Type B pancreatic cell (in vitro differentiated cells): ENCODE measurements at regions not wholly inside any gene's neighbourhood (a gene's known extent, or its start where the extent isn't known, plus 50 kb on each side); places are given as distances from the start of the nearest gene placed in this dataset.

Source experiments
- DNase-seq: peaks from one replicate; pipeline ENCODE4 v3.0.0; 2021; ENCODE audit warnings: mixed read lengths; ENCODE audit not compliant: unreplicated experiment; ENCODE audit errors: extremely low spot score
- H3K27ac Mint-ChIP-seq: 2 replicates; pipeline ENCODE4 v1.8.0; 2021; ENCODE audit warnings: mild to moderate bottlenecking, mixed read lengths
- H3K27me3 Mint-ChIP-seq: 2 replicates; pipeline ENCODE4 v1.8.0; 2021; ENCODE audit warnings: mixed read lengths
- H3K36me3 Mint-ChIP-seq: 2 replicates; pipeline ENCODE4 v1.8.0; 2021; ENCODE audit warnings: mixed read lengths
- H3K4me1 Mint-ChIP-seq: one replicate; pipeline ENCODE4 v1.8.0; 2021; ENCODE audit warnings: mixed read lengths; ENCODE audit not compliant: unreplicated experiment
- H3K4me3 Mint-ChIP-seq: 2 replicates; pipeline ENCODE4 v1.8.0; 2021; ENCODE audit warnings: mild to moderate bottlenecking, mixed read lengths
- H3K9me3 Mint-ChIP-seq: 2 replicates; pipeline ENCODE4 v1.8.0; 2021; ENCODE audit warnings: mixed read lengths
- CTCF ChIP-seq: fragments of 200-600 bp; sonication (generic); conservative IDR thresholded peaks from 2 replicates; pipeline ENCODE4 v1.5.0; 2021; ENCODE audit warnings: antibody characterized with exemption, mild to moderate bottlenecking

DNA sequence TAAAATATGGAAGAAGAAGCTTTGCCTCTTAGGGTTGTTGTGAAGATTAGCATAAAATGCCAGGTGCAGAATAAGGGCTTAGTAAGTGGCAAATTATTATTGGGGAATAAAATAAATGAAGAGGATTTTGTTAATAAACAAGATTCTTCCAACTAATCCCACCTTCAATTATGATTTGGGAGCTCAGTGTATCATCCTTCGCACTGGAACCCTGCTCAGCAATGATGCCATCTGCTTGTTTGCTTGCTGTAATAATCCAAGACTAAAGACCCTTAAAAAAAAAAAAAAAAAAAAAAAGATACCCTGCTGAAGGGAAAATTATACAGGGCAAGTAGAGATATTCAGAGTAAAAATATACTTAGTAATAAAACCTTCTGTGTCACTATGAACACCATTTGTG lies 62.0 kb upstream of the RREB1 start:
- Mint-ChIP-seq H3K27me3 (peaks cover 11% of the 10 kb centered on the region), H3K36me3 (no peaks in the 10 kb centered on the region), H3K9me3 (no peaks in the 10 kb centered on the region), H3K4me3 (no peak overlapping the region), H3K27ac (peak overlapping the region; percentile 11), H3K4me1 (peaks cover 29% of the 10 kb centered on the region)
- DNase-seq: no peak
- TF ChIP-seq CTCF: no peak

DNA sequence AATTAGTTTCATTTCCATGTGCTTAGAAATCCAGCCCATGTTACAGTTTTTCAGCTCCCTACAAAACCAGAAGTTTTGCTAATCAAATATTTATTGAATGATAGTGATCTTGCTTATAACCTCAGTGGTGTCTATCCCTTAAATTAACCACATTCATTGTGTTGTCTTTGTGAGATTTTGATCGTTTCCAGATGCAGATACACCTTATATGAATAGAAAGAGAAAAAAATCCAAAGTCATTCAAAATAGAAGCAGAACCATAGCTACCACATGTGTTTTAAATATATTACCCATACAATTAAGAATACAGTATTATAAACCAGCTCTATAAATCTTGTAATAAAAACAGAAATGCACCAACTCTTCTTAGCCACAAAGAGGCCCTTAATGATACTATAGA lies 60.6 kb upstream of the RREB1 start:
- Mint-ChIP-seq H3K4me1 (peaks cover 17% of the 10 kb centered on the region), H3K4me3 (no peak overlapping the region), H3K27ac (no peak overlapping the region), H3K36me3 (no peaks in the 10 kb centered on the region), H3K9me3 (no peaks in the 10 kb centered on the region), H3K27me3 (peaks cover 11% of the 10 kb centered on the region)
- no peak for DNase-seq
- no peak for TF ChIP-seq CTCF

DNA sequence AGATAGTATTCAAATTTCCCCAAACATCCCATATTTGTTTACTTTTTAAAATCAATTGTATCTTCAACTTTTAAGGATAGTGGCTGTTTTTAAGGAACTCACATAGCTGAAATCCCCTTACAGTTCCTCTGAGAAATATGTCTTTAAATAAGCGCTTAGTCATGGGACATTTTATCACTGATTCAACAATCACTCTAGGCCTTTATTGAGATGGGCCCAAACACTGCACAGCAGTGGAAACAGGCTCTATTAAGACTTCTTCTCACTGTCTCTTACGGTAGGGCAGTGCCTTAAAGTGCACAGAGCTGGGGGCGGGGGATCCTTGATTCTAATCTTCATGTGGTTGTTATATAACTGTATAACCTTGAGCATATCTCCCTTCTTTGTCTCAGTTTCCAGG lies 59.8 kb upstream of the RREB1 start:
- Mint-ChIP-seq H3K9me3 (no peaks in the 10 kb centered on the region), H3K27me3 (peaks cover 11% of the 10 kb centered on the region), H3K4me1 (peaks cover 14% of the 10 kb centered on the region), H3K4me3 (no peak overlapping the region), H3K36me3 (no peaks in the 10 kb centered on the region), H3K27ac (no peak overlapping the region)
- DNase-seq: no peak
- TF ChIP-seq CTCF: no peak

GRCh38 chr6:7048894-7049293 lies 58.9 kb upstream of the RREB1 start:
- no peak for TF ChIP-seq CTCF
- DNase-seq: no peak
- Mint-ChIP-seq H3K9me3 (no peaks in the 10 kb centered on the region), H3K27ac (no peak overlapping the region), H3K36me3 (no peaks in the 10 kb centered on the region), H3K4me3 (no peak overlapping the region), H3K27me3 (peaks cover 11% of the 10 kb centered on the region), H3K4me1 (peaks cover 11% of the 10 kb centered on the region)

DNA sequence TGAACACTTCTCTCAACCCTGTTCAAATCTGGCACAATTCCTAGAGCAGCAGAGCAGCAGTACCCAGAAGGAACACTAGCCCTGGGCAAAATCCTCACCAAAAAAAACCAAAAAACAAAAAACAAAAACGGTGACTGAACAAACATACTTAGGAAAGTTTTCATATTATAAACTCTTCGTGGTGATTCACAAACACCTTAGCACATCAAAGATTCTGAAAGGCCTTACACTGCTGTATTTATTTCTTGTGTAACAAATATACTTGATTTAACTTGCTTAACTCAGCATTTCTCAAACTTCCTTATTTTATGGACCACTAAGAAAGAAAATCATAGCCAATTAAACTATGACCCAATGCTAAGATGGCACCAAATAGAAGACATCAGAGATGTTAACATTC lies 57.8 kb upstream of the RREB1 start:
- peaks cover 11% of the 10 kb centered on the region for H3K27me3 Mint-ChIP-seq
- H3K4me1 Mint-ChIP-seq: peaks cover 11% of the 10 kb centered on the region
- H3K4me3 Mint-ChIP-seq: peak overlapping the region; percentile 78
- H3K9me3 Mint-ChIP-seq: no peaks in the 10 kb centered on the region
- H3K36me3 Mint-ChIP-seq: no peaks in the 10 kb centered on the region
- DNase-seq: no peak
- H3K27ac Mint-ChIP-seq: no peak overlapping the region
- TF ChIP-seq CTCF: no peak
